HEK293 (cell line): ENCODE measurements at regions not wholly inside any gene's neighbourhood (a gene's known extent, or its start where the extent isn't known, plus 50 kb on each side); places are given as distances from the start of the nearest gene placed in this dataset.

ENCODE experiments used
- CTCF ChIA-PET: fragments of 350-600 bp; formaldehyde crosslinking; extraction: SDS; loops from one replicate; lab custom pipeline; 2021; ENCODE audit warnings: antibody characterized with exemption; lab: Yijun Ruan, JAX
- POLR2A ChIA-PET: fragments of 300-600 bp; formaldehyde crosslinking; extraction: SDS; loops from one replicate; lab custom pipeline; 2020; ENCODE audit warnings: antibody characterized with exemption, inconsistent platforms; lab: Yijun Ruan, JAX
- H3K27ac ChIP-seq: fragments of 200-500 bp; sonication (Bioruptor generic); 2 replicates; pipeline ENCODE4 v1.5.1; 2014; ENCODE audit warnings: low read depth, low read length, control low read depth, inconsistent platforms; ENCODE audit errors: extremely low read depth
- H3K36me3 ChIP-seq, 2 experiments: fragments of 200-500 bp in 1 of 2; sonication (Bioruptor generic) in 1 of 2; 1 replicate in 1 of 2; 2 replicates in 1 of 2; pipeline ENCODE4 v1.5.1; 2014 to 2017; ENCODE audit warnings: inconsistent platforms in 2 of 2, low read length in 2 of 2; ENCODE audit not compliant: control insufficient read depth in 2 of 2, insufficient read depth in 1 of 2
- H3K4me1 ChIP-seq: fragments of 200-500 bp; sonication (Bioruptor generic); 2 replicates; pipeline ENCODE4 v1.5.1; 2014; ENCODE audit warnings: mild to moderate bottlenecking, low read length, inconsistent platforms; ENCODE audit not compliant: control insufficient read depth, insufficient read depth
- H3K4me3 ChIP-seq: 2 replicates; pipeline ENCODE4 v1.5.1; 2011; ENCODE audit warnings: low read depth, mild to moderate bottlenecking, control low read depth, low read length, moderate library complexity
- H3K9me3 ChIP-seq: fragments of 200-500 bp; sonication (Bioruptor generic); 2 replicates; pipeline ENCODE4 v1.5.1; 2014; ENCODE audit warnings: low read depth, low read length, inconsistent platforms; ENCODE audit not compliant: control insufficient read depth, insufficient read depth
- KLF16 ChIP-seq: fragments of 450-650 bp; formaldehyde crosslinking; IDR thresholded peaks from 2 replicates; pipeline ENCODE4 v1.5.1; 2017; ENCODE audit warnings: missing biosample characterization, missing genetic modification characterization
- MZF1 ChIP-seq: fragments of 450-650 bp; formaldehyde crosslinking; IDR thresholded peaks from 2 replicates; pipeline ENCODE4 v1.5.1; 2017; ENCODE audit warnings: missing biosample characterization, missing genetic modification characterization, borderline replicate concordance
- ZFP3 ChIP-seq: fragments of 450-650 bp; formaldehyde crosslinking; IDR thresholded peaks from 2 replicates; pipeline ENCODE4 v1.5.1; 2016; ENCODE audit warnings: low read depth, missing biosample characterization, missing genetic modification characterization
- ZNF140 ChIP-seq: fragments of 450-650 bp; formaldehyde crosslinking; IDR thresholded peaks from 2 replicates; pipeline ENCODE4 v1.5.1; 2016; ENCODE audit warnings: missing biosample characterization, missing genetic modification characterization
- ZNF24 ChIP-seq: fragments of 450-650 bp; formaldehyde crosslinking; IDR thresholded peaks from 2 replicates; pipeline ENCODE4 v1.5.1; 2016; ENCODE audit warnings: missing biosample characterization, missing genetic modification characterization
- ZNF248 ChIP-seq: fragments of 450-650 bp; formaldehyde crosslinking; IDR thresholded peaks from 2 replicates; pipeline ENCODE4 v1.5.1; 2017; ENCODE audit warnings: missing biosample characterization, missing genetic modification characterization
- ZNF837 ChIP-seq: fragments of 450-650 bp; formaldehyde crosslinking; IDR thresholded peaks from 2 replicates; pipeline ENCODE4 v1.5.1; 2016; ENCODE audit warnings: missing biosample characterization, missing genetic modification characterization
- TF ChIP-seq, protein P1 (sequence below): fragments of 450-650 bp; formaldehyde crosslinking; IDR thresholded peaks from 2 replicates; pipeline ENCODE4 v1.5.1; 2016; ENCODE audit warnings: missing biosample characterization, missing genetic modification characterization
- TF ChIP-seq, protein P2 (sequence below): fragments of 450-650 bp; formaldehyde crosslinking; IDR thresholded peaks from 2 replicates; pipeline ENCODE4 v1.5.0; 2017; ENCODE audit warnings: missing biosample characterization, missing genetic modification characterization, borderline replicate concordance
- TF ChIP-seq, protein P3 (sequence below): fragments of 450-650 bp; formaldehyde crosslinking; IDR thresholded peaks from 2 replicates; pipeline ENCODE4 v1.5.1; 2016; ENCODE audit warnings: missing biosample characterization, missing genetic modification characterization
- TF ChIP-seq, protein P4 (sequence below): fragments of 450-650 bp; formaldehyde crosslinking; conservative IDR thresholded peaks from 2 replicates; pipeline ENCODE4 v1.5.1; 2016; ENCODE audit warnings: low read depth, missing biosample characterization, missing genetic modification characterization
- TF ChIP-seq, protein P5 (sequence below): fragments of 450-650 bp; formaldehyde crosslinking; IDR thresholded peaks from 2 replicates; pipeline ENCODE4 v1.5.1; 2016; ENCODE audit warnings: missing biosample characterization, missing genetic modification characterization, borderline replicate concordance
- TF ChIP-seq, protein P6 (sequence below): fragments of 450-650 bp; formaldehyde crosslinking; IDR thresholded peaks from 2 replicates; pipeline ENCODE4 v1.5.1; 2017; ENCODE audit warnings: missing biosample characterization, missing genetic modification characterization
- TF ChIP-seq, protein P7 (sequence below): fragments of 450-650 bp; formaldehyde crosslinking; IDR thresholded peaks from 2 replicates; pipeline ENCODE4 v1.5.1; 2016; ENCODE audit warnings: missing biosample characterization, missing genetic modification characterization

DNA sequence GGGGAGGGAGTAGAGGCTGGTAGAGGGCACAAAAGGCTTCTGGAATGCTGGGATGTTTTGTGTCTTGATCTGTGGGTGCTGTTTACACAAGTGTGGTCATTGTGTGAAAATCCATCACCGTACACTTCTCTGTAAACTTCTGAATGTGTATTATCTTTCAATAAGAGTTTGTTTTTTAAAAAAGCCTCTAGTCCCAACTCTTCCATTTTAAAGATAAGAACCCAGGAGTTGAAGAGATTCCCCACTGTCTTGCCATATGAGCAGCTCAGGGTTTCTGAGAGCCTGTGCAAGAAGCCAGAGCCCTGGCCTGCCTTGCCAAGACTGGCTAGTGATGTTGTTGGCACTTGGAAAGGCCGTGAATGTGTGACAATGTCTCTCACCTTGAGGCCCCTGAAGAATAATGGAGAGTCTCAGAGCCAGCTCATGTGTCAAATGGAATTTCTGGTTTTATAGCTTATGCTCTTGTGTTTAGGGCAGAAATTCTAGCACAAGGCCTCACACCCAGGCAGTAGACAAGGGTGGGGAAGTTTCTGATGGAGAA, 57.5 kb upstream of the NPAS1 start:
- H3K36me3 ChIP-seq: peaks cover 0 to 12% of the 10 kb centered on the region in 2 experiments; a peak in 2 of 3 replicates
- no peak overlapping the region for H3K4me3 ChIP-seq
- no peak overlapping the region for H3K27ac ChIP-seq
- H3K9me3 ChIP-seq: no peaks in the 10 kb centered on the region
- ChIA-PET POLR2A (no interaction called here), CTCF (interaction anchor here (0.8 kb wide), 1 partner anchor 29 kb away, joined by 3 read pairs; no protein-coding TSS in a partner anchor)
- TF ChIP-seq, protein P1, sequence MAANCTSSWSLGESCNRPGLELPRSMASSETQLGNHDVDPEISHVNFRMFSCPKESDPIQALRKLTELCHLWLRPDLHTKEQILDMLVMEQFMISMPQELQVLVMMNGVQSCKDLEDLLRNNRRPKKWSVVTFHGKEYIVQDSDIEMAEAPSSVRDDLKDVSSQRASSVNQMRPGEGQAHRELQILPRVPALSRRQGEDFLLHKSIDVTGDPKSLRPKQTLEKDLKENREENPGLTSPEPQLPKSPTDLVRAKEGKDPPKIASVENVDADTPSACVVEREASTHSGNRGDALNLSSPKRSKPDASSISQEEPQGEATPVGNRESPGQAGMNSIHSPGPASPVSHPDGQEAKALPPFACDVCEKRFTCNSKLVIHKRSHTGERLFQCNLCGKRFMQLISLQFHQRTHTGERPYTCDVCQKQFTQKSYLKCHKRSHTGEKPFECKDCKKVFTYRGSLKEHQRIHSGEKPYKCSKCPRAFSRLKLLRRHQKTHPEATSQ (tag by site-specific recombination): no peak
- TF ChIP-seq, protein P2, sequence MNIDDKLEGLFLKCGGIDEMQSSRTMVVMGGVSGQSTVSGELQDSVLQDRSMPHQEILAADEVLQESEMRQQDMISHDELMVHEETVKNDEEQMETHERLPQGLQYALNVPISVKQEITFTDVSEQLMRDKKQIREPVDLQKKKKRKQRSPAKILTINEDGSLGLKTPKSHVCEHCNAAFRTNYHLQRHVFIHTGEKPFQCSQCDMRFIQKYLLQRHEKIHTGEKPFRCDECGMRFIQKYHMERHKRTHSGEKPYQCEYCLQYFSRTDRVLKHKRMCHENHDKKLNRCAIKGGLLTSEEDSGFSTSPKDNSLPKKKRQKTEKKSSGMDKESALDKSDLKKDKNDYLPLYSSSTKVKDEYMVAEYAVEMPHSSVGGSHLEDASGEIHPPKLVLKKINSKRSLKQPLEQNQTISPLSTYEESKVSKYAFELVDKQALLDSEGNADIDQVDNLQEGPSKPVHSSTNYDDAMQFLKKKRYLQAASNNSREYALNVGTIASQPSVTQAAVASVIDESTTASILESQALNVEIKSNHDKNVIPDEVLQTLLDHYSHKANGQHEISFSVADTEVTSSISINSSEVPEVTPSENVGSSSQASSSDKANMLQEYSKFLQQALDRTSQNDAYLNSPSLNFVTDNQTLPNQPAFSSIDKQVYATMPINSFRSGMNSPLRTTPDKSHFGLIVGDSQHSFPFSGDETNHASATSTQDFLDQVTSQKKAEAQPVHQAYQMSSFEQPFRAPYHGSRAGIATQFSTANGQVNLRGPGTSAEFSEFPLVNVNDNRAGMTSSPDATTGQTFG: no peak
- no peak for TF ChIP-seq ZNF248 (tag by site-specific recombination)
- TF ChIP-seq, protein P3, sequence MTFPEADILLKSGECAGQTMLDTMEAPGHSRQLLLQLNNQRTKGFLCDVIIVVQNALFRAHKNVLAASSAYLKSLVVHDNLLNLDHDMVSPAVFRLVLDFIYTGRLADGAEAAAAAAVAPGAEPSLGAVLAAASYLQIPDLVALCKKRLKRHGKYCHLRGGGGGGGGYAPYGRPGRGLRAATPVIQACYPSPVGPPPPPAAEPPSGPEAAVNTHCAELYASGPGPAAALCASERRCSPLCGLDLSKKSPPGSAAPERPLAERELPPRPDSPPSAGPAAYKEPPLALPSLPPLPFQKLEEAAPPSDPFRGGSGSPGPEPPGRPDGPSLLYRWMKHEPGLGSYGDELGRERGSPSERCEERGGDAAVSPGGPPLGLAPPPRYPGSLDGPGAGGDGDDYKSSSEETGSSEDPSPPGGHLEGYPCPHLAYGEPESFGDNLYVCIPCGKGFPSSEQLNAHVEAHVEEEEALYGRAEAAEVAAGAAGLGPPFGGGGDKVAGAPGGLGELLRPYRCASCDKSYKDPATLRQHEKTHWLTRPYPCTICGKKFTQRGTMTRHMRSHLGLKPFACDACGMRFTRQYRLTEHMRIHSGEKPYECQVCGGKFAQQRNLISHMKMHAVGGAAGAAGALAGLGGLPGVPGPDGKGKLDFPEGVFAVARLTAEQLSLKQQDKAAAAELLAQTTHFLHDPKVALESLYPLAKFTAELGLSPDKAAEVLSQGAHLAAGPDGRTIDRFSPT (tag by site-specific recombination): no peak
- TF ChIP-seq, protein P4, sequence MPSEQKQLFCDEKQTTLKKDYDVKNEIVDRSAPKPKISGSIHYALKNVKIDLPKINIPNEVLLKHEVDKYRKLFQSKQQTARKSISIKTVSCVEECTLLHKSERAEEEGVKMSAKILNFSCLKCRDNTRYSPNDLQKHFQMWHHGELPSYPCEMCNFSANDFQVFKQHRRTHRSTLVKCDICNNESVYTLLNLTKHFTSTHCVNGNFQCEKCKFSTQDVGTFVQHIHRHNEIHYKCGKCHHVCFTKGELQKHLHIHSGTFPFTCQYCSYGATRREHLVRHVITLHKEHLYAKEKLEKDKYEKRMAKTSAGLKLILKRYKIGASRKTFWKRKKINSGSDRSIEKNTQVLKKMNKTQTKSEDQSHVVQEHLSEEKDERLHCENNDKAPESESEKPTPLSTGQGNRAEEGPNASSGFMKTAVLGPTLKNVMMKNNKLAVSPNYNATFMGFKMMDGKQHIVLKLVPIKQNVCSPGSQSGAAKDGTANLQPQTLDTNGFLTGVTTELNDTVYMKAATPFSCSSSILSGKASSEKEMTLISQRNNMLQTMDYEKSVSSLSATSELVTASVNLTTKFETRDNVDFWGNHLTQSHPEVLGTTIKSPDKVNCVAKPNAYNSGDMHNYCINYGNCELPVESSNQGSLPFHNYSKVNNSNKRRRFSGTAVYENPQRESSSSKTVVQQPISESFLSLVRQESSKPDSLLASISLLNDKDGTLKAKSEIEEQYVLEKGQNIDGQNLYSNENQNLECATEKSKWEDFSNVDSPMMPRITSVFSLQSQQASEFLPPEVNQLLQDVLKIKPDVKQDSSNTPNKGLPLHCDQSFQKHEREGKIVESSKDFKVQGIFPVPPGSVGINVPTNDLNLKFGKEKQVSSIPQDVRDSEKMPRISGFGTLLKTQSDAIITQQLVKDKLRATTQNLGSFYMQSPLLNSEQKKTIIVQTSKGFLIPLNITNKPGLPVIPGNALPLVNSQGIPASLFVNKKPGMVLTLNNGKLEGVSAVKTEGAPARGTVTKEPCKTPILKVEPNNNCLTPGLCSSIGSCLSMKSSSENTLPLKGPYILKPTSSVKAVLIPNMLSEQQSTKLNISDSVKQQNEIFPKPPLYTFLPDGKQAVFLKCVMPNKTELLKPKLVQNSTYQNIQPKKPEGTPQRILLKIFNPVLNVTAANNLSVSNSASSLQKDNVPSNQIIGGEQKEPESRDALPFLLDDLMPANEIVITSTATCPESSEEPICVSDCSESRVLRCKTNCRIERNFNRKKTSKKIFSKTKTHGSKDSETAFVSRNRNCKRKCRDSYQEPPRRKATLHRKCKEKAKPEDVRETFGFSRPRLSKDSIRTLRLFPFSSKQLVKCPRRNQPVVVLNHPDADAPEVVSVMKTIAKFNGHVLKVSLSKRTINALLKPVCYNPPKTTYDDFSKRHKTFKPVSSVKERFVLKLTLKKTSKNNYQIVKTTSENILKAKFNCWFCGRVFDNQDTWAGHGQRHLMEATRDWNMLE (tag by site-specific recombination): no peak
- no peak for TF ChIP-seq ZNF24 (tag by site-specific recombination)
- TF ChIP-seq, protein P5, sequence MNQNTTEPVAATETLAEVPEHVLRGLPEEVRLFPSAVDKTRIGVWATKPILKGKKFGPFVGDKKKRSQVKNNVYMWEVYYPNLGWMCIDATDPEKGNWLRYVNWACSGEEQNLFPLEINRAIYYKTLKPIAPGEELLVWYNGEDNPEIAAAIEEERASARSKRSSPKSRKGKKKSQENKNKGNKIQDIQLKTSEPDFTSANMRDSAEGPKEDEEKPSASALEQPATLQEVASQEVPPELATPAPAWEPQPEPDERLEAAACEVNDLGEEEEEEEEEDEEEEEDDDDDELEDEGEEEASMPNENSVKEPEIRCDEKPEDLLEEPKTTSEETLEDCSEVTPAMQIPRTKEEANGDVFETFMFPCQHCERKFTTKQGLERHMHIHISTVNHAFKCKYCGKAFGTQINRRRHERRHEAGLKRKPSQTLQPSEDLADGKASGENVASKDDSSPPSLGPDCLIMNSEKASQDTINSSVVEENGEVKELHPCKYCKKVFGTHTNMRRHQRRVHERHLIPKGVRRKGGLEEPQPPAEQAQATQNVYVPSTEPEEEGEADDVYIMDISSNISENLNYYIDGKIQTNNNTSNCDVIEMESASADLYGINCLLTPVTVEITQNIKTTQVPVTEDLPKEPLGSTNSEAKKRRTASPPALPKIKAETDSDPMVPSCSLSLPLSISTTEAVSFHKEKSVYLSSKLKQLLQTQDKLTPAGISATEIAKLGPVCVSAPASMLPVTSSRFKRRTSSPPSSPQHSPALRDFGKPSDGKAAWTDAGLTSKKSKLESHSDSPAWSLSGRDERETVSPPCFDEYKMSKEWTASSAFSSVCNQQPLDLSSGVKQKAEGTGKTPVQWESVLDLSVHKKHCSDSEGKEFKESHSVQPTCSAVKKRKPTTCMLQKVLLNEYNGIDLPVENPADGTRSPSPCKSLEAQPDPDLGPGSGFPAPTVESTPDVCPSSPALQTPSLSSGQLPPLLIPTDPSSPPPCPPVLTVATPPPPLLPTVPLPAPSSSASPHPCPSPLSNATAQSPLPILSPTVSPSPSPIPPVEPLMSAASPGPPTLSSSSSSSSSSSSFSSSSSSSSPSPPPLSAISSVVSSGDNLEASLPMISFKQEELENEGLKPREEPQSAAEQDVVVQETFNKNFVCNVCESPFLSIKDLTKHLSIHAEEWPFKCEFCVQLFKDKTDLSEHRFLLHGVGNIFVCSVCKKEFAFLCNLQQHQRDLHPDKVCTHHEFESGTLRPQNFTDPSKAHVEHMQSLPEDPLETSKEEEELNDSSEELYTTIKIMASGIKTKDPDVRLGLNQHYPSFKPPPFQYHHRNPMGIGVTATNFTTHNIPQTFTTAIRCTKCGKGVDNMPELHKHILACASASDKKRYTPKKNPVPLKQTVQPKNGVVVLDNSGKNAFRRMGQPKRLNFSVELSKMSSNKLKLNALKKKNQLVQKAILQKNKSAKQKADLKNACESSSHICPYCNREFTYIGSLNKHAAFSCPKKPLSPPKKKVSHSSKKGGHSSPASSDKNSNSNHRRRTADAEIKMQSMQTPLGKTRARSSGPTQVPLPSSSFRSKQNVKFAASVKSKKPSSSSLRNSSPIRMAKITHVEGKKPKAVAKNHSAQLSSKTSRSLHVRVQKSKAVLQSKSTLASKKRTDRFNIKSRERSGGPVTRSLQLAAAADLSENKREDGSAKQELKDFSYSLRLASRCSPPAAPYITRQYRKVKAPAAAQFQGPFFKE (tag by site-specific recombination): no peak
- TF ChIP-seq KLF16: no peak
- no peak for TF ChIP-seq MZF1 (tag by site-specific recombination)
- no peak for TF ChIP-seq ZNF837 (tag by site-specific recombination)
- TF ChIP-seq, protein P6, sequence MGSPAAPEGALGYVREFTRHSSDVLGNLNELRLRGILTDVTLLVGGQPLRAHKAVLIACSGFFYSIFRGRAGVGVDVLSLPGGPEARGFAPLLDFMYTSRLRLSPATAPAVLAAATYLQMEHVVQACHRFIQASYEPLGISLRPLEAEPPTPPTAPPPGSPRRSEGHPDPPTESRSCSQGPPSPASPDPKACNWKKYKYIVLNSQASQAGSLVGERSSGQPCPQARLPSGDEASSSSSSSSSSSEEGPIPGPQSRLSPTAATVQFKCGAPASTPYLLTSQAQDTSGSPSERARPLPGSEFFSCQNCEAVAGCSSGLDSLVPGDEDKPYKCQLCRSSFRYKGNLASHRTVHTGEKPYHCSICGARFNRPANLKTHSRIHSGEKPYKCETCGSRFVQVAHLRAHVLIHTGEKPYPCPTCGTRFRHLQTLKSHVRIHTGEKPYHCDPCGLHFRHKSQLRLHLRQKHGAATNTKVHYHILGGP: no peak
- TF ChIP-seq, protein P7, sequence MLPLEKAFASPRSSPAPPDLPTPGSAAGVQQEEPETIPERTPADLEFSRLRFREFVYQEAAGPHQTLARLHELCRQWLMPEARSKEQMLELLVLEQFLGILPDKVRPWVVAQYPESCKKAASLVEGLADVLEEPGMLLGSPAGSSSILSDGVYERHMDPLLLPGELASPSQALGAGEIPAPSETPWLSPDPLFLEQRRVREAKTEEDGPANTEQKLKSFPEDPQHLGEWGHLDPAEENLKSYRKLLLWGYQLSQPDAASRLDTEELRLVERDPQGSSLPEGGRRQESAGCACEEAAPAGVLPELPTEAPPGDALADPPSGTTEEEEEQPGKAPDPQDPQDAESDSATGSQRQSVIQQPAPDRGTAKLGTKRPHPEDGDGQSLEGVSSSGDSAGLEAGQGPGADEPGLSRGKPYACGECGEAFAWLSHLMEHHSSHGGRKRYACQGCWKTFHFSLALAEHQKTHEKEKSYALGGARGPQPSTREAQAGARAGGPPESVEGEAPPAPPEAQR (tag by site-specific recombination): no peak
- no peak for TF ChIP-seq ZNF140 (tag by site-specific recombination)
- TF ChIP-seq ZFP3: no peak
- no peaks in the 10 kb centered on the region for H3K4me1 ChIP-seq
